ENCODE measurements at regions not wholly inside any gene's neighbourhood (a gene's known extent, or its start where the extent isn't known, plus 50 kb on each side); places are given as distances from the start of the nearest gene placed in this dataset.
A peak's percentile ranks its signal among the peaks of the same experiment; 100 is the strongest.

DNA sequence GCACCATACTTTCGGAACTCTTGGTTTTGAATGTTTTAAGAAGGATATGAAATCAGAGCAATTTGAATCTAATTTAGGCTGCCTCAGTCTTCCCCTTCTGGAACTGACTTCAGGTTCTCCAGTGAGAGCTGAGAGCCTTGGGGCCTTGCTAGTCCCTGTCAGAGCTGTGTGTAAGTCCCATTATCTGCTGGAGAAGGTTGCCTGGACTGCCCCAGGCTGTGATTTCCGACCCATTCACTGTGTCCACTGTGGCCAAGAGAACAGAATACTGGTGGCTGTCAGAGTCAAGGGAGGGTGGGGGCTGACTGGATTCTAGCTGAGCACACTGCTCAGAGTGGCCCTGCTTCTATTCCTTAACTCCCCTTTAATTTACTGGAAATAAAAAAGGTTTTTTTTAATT is 278.0 kb downstream of the KCNS3 start:
- H3K4me3 ChIP-seq (ENCODE audit: low read depth, low read length): no peak overlapping the region
- H3K4me1 ChIP-seq (ENCODE audit: control insufficient read depth, insufficient read depth, low read length): peaks cover 12% of the 10 kb centered on the region
- POLR2A ChIA-PET: no interaction called here
- H3K36me3 ChIP-seq (ENCODE audit: control insufficient read depth in 2 of 2, insufficient read depth in 1 of 2, low read length in 2 of 2): no peaks in the 10 kb centered on the region
- peak overlapping the region; percentile 54; the same call in 1 of the 2 replicates for H3K27ac ChIP-seq (ENCODE audit: extremely low read depth, low read depth, low read length)
- TF ChIP-seq ZNF274 (IDR thresholded peaks at IDR 0.05; ENCODE audit: low read length): no peak
- no peak for TF ChIP-seq ZNF274 (tag by site-specific recombination; IDR thresholded peaks at IDR 0.05; ENCODE audit: borderline replicate concordance)
- no peak for TF ChIP-seq KLF7 (tag by site-specific recombination; IDR thresholded peaks at IDR 0.05; ENCODE audit: borderline replicate concordance)
- TF ChIP-seq ZNF350 (tag by site-specific recombination; IDR thresholded peaks at IDR 0.05): no peak
- TF ChIP-seq ZNF354C (tag by site-specific recombination; IDR thresholded peaks at IDR 0.05; ENCODE audit: borderline replicate concordance, low read depth): no peak
- no peak for TF ChIP-seq ZNF610 (tag by site-specific recombination; IDR thresholded peaks at IDR 0.05; ENCODE audit: borderline replicate concordance)
- no peak for TF ChIP-seq ZBTB48 (tag by site-specific recombination; IDR thresholded peaks at IDR 0.05)
- no peak for TF ChIP-seq ZNF585B (tag by site-specific recombination; IDR thresholded peaks at IDR 0.05)
- TF ChIP-seq ZNF777 (tag by site-specific recombination; IDR thresholded peaks at IDR 0.05; ENCODE audit: borderline replicate concordance): no peak
- CTCF ChIA-PET: interaction anchor here (0.7 to 1.0 kb wide), 3 partner anchors 37 to 683 kb away, joined by 3 to 4 read pairs (median 3); no protein-coding TSS in a partner anchor
- no peaks in the 10 kb centered on the region for H3K9me3 ChIP-seq (ENCODE audit: control insufficient read depth, insufficient read depth, low read depth, low read length)

DNA sequence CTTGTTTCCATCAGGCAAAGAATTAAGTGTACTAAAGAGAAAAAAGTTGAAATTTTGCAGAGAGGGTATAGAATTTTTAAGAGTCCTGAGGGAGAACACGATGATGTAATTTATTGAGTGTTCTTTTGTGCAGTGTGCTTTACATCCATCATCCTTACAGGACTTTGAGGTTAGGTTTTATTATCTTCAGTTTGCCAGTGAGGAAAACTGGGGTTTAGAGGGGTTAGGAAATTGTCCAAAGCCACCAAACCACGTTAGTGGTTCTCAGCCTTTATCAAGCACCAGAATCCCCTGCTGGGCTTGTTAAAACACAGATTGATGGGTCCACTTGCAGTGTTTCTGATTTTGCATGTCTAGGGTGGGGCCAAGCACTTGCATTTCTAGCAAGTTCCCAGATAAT is 277.5 kb downstream of the KCNS3 start:
- H3K36me3 ChIP-seq (ENCODE audit: control insufficient read depth in 2 of 2, insufficient read depth in 1 of 2, low read length in 2 of 2): no peaks in the 10 kb centered on the region
- H3K9me3 ChIP-seq (ENCODE audit: control insufficient read depth, insufficient read depth, low read depth, low read length): no peaks in the 10 kb centered on the region
- ChIA-PET POLR2A (no interaction called here), CTCF (no interaction called here)
- H3K4me3 ChIP-seq (ENCODE audit: low read depth, low read length): no peak overlapping the region
- peak overlapping the region; percentile 54; the same call in 1 of the 2 replicates for H3K27ac ChIP-seq (ENCODE audit: extremely low read depth, low read depth, low read length)
- H3K4me1 ChIP-seq (ENCODE audit: control insufficient read depth, insufficient read depth, low read length): peaks cover 12% of the 10 kb centered on the region
- TF ChIP-seq ZNF843 (tag by site-specific recombination; IDR thresholded peaks at IDR 0.05) (peak; percentile 95), ZNF707 (tag by site-specific recombination; IDR thresholded peaks at IDR 0.05) (no peak), ZSCAN16 (tag by site-specific recombination; IDR thresholded peaks at IDR 0.05) (no peak), ZNF354C (tag by site-specific recombination; IDR thresholded peaks at IDR 0.05; ENCODE audit: borderline replicate concordance, low read depth) (no peak), ZNF292 (tag by site-specific recombination; IDR thresholded peaks at IDR 0.05; ENCODE audit: borderline replicate concordance, low read depth) (no peak), ZNF426 (tag by site-specific recombination; IDR thresholded peaks at IDR 0.05) (no peak), ZNF311 (tag by site-specific recombination; IDR thresholded peaks at IDR 0.05; ENCODE audit: borderline replicate concordance) (no peak), ZFHX2 (tag by site-specific recombination; conservative IDR thresholded peaks at IDR 0.05) (no peak), ZNF548 (tag by site-specific recombination; IDR thresholded peaks at IDR 0.05) (no peak), ZNF146 (tag by site-specific recombination; IDR thresholded peaks at IDR 0.05) (no peak), BCL11A (tag by site-specific recombination; IDR thresholded peaks at IDR 0.05; ENCODE audit: low read depth) (0 out of 2 replicates have a peak, but pooled peaks have one; percentile 58), ZNF610 (tag by site-specific recombination; IDR thresholded peaks at IDR 0.05; ENCODE audit: borderline replicate concordance) (no peak), KLF10 (tag by site-specific recombination; IDR thresholded peaks at IDR 0.05) (no peak), HOXA7 (CRISPR knock-in tag; IDR thresholded peaks at IDR 0.05; ENCODE audit: borderline replicate concordance) (no peak), MZF1 (tag by site-specific recombination; IDR thresholded peaks at IDR 0.05; ENCODE audit: borderline replicate concordance) (0 out of 2 replicates have a peak, but pooled peaks have one; percentile 48), INSM2 (tag by site-specific recombination; IDR thresholded peaks at IDR 0.05) (no peak), GLIS1 (tag by site-specific recombination; IDR thresholded peaks at IDR 0.05) (peak; percentile 58)
- TF ChIP-seq, protein P1, sequence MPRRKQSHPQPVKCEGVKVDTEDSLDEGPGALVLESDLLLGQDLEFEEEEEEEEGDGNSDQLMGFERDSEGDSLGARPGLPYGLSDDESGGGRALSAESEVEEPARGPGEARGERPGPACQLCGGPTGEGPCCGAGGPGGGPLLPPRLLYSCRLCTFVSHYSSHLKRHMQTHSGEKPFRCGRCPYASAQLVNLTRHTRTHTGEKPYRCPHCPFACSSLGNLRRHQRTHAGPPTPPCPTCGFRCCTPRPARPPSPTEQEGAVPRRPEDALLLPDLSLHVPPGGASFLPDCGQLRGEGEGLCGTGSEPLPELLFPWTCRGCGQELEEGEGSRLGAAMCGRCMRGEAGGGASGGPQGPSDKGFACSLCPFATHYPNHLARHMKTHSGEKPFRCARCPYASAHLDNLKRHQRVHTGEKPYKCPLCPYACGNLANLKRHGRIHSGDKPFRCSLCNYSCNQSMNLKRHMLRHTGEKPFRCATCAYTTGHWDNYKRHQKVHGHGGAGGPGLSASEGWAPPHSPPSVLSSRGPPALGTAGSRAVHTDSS (tag by site-specific recombination; IDR thresholded peaks at IDR 0.05): 0 out of 2 replicates have a peak, but pooled peaks have one; percentile 8
- TF ChIP-seq, protein P2, sequence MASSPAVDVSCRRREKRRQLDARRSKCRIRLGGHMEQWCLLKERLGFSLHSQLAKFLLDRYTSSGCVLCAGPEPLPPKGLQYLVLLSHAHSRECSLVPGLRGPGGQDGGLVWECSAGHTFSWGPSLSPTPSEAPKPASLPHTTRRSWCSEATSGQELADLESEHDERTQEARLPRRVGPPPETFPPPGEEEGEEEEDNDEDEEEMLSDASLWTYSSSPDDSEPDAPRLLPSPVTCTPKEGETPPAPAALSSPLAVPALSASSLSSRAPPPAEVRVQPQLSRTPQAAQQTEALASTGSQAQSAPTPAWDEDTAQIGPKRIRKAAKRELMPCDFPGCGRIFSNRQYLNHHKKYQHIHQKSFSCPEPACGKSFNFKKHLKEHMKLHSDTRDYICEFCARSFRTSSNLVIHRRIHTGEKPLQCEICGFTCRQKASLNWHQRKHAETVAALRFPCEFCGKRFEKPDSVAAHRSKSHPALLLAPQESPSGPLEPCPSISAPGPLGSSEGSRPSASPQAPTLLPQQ (tag by site-specific recombination; IDR thresholded peaks at IDR 0.05): peak; percentile 65
- TF ChIP-seq, protein P3, sequence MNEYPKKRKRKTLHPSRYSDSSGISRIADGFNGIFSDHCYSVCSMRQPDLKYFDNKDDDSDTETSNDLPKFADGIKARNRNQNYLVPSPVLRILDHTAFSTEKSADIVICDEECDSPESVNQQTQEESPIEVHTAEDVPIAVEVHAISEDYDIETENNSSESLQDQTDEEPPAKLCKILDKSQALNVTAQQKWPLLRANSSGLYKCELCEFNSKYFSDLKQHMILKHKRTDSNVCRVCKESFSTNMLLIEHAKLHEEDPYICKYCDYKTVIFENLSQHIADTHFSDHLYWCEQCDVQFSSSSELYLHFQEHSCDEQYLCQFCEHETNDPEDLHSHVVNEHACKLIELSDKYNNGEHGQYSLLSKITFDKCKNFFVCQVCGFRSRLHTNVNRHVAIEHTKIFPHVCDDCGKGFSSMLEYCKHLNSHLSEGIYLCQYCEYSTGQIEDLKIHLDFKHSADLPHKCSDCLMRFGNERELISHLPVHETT (tag by site-specific recombination; IDR thresholded peaks at IDR 0.05): 0 out of 2 replicates have a peak, but pooled peaks have one; percentile 46
- TF ChIP-seq, protein P4, sequence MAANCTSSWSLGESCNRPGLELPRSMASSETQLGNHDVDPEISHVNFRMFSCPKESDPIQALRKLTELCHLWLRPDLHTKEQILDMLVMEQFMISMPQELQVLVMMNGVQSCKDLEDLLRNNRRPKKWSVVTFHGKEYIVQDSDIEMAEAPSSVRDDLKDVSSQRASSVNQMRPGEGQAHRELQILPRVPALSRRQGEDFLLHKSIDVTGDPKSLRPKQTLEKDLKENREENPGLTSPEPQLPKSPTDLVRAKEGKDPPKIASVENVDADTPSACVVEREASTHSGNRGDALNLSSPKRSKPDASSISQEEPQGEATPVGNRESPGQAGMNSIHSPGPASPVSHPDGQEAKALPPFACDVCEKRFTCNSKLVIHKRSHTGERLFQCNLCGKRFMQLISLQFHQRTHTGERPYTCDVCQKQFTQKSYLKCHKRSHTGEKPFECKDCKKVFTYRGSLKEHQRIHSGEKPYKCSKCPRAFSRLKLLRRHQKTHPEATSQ (tag by site-specific recombination; IDR thresholded peaks at IDR 0.05): no peak

Measured in HEK293 (cell line).